K562 (cell line): ENCODE measurements at regions not wholly inside any gene's neighbourhood (a gene's known extent, or its start where the extent isn't known, plus 50 kb on each side); places are given as distances from the start of the nearest gene placed in this dataset.

ENCODE experiments used
- BRF2 ChIP-seq: IDR thresholded peaks from 3 replicates; pipeline ENCODE4 v1.6.1; 2011; ENCODE audit warnings: borderline replicate concordance, mild to moderate bottlenecking; ENCODE audit not compliant: insufficient read length, insufficient read depth
- CBFA2T2 ChIP-seq: fragments of 450-650 bp; conservative IDR thresholded peaks from 2 replicates; pipeline ENCODE4 v1.6.1; 2017; ENCODE audit warnings: mild to moderate bottlenecking
- CEBPZ ChIP-seq: fragments of 150-350 bp; IDR thresholded peaks from 2 replicates; pipeline ENCODE4 v1.6.1; 2014; ENCODE audit warnings: low read depth, mild to moderate bottlenecking, low read length, borderline replicate concordance
- GATAD2A ChIP-seq: fragments of 450-650 bp; IDR thresholded peaks from 2 replicates; pipeline ENCODE4 v1.6.1; 2017
- NCOA1 ChIP-seq: fragments of 450-650 bp; IDR thresholded peaks from 2 replicates; pipeline ENCODE4 v1.6.1; 2016; ENCODE audit warnings: low read depth
- PRDM10 ChIP-seq: fragments of 450-650 bp; IDR thresholded peaks from 2 replicates; pipeline ENCODE4 v1.6.1; 2018; ENCODE audit not compliant: partially characterized antibody
- SOX6 ChIP-seq: fragments of 450-650 bp; IDR thresholded peaks from 2 replicates; pipeline ENCODE4 v1.6.1; 2014; ENCODE audit warnings: mild to moderate bottlenecking
- TAF1 ChIP-seq: IDR thresholded peaks from 2 replicates; pipeline ENCODE4 v1.6.1; 2011; ENCODE audit warnings: mild to moderate bottlenecking, low read length, moderate library complexity; ENCODE audit not compliant: insufficient read depth, control insufficient read depth, severe bottlenecking; ENCODE audit errors: extremely low read depth
- TCF3 ChIP-seq: sonication (generic); formaldehyde crosslinking; IDR thresholded peaks from 2 replicates; pipeline ENCODE4 v1.4.0; 2020; ENCODE audit warnings: mild to moderate bottlenecking, missing genetic modification reagents
- TEAD4 ChIP-seq, 2 experiments: sonication (generic) in 1 of 2; formaldehyde crosslinking in 1 of 2; IDR thresholded peaks; 2 replicates each; pipeline versions ENCODE4 v1.6.1 to v1.8.0; 2012 to 2022; ENCODE audit warnings: borderline replicate concordance in 1 of 2, inconsistent platforms in 1 of 2, low read length in 1 of 2, mild to moderate bottlenecking in 1 of 2, missing genetic modification reagents in 1 of 2
- THRB ChIP-seq: fragments of 450-650 bp; formaldehyde crosslinking; conservative IDR thresholded peaks from 2 replicates; pipeline ENCODE4 v1.4.0; 2022; ENCODE audit warnings: mild to moderate bottlenecking, missing genetic modification characterization
- TOE1 ChIP-seq, 2 experiments: fragments of 450-650 bp in 1 of 2; sonication (generic) in 1 of 2; formaldehyde crosslinking in 1 of 2; IDR thresholded peaks; 2 replicates each; pipeline versions ENCODE4 v1.7.1 to v1.8.0; 2016 to 2022; ENCODE audit warnings: borderline replicate concordance in 2 of 2, mild to moderate bottlenecking in 2 of 2, antibody characterized with exemption in 1 of 2, inconsistent platforms in 1 of 2, low read depth in 1 of 2, missing genetic modification reagents in 1 of 2, moderate library complexity in 1 of 2
- ZNF175 ChIP-seq: fragments of 200-800 bp; sonication (Bioruptor generic); IDR thresholded peaks from 2 replicates; pipeline ENCODE4 v1.6.1; 2016; ENCODE audit warnings: low read depth, mild to moderate bottlenecking, missing genetic modification characterization, missing compliant biosample characterization
- ZNF449 ChIP-seq: fragments of 250-450 bp; sonication (Bioruptor Pico); IDR thresholded peaks from 2 replicates; pipeline ENCODE4 v1.8.0; 2022; ENCODE audit warnings: moderate library complexity, mild to moderate bottlenecking, inconsistent platforms
- TF ChIP-seq, protein P1 (sequence below): fragments of 250-450 bp; sonication (Bioruptor Pico); IDR thresholded peaks from 2 replicates; pipeline ENCODE4 v1.8.0; 2021; ENCODE audit warnings: moderate library complexity, mild to moderate bottlenecking, inconsistent platforms

DNA sequence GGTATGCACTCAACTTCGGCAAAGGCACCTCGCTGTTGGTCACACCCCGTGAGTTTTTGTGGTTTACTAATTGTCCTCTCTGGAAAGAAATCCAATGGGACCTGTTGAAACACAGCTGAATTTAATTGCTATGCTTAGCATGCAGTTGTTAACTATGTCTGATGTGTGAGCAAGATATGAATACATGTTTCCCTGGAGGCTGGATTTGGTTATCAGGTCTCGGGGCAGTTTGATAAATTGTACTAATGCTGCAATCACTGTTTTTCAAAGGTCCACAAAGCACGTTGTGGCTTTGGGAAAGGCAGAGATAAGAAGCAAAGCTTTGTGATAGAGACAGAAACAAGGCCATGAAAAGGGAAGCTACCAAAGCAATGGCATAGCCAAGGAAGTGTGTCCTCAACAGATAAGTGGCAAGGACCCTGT is 91.3 kb downstream of the DAD1 start (continued):
- TF ChIP-seq TCF3 (CRISPR knock-in tag), result peak; percentile 59
- TF ChIP-seq SOX6, result peak; percentile 95
- TF ChIP-seq ZNF449 (CRISPR knock-in tag), result no peak
- TF ChIP-seq THRB (CRISPR knock-in tag), result no peak
- no peak for TF ChIP-seq TAF1
- TF ChIP-seq BRF2, result no peak
- no peak for TF ChIP-seq NCOA1
- TF ChIP-seq, protein P1, sequence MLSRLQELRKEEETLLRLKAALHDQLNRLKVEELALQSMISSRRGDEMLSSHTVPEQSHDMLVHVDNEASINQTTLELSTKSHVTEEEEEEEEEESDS (CRISPR knock-in tag), result no peak
- TF ChIP-seq TOE1 (IDR thresholded peaks at IDR 0.05; ENCODE audit: borderline replicate concordance), result no peak
- no peak for TF ChIP-seq TOE1 (CRISPR knock-in tag; IDR thresholded peaks at IDR 0.05; ENCODE audit: borderline replicate concordance, low read depth)
- no peak for TF ChIP-seq PRDM10
- peak; percentile 46 for TF ChIP-seq CBFA2T2
- TF ChIP-seq TEAD4 (IDR thresholded peaks at IDR 0.05; ENCODE audit: low read length), result peak; percentile 79; the same call in 1 of the 2 replicates
- no peak for TF ChIP-seq TEAD4 (CRISPR knock-in tag; IDR thresholded peaks at IDR 0.05; ENCODE audit: borderline replicate concordance)
- TF ChIP-seq CEBPZ, result no peak
- 0 out of 2 replicates have a peak, but pooled peaks have one; percentile 43 for TF ChIP-seq ZNF175 (CRISPR knock-in tag)
- TF ChIP-seq GATAD2A, result no peak
